Neural cell (in vitro differentiated cells): ENCODE measurements at regions not wholly inside any gene's neighbourhood (a gene's known extent, or its start where the extent isn't known, plus 50 kb on each side); places are given as distances from the start of the nearest gene placed in this dataset.

Experiments
- EP300 ChIP-seq: fragments of 450-650 bp; conservative IDR thresholded peaks from 2 replicates; pipeline ENCODE4 v1.6.1; 2014; ENCODE audit warnings: antibody characterized with exemption, mild to moderate bottlenecking, moderate library complexity; ENCODE audit not compliant: poor library complexity, severe bottlenecking
- EZH2 ChIP-seq: fragments of 200-600, 300-800 bp; shearing (Covaris generic), sonication (generic); IDR thresholded peaks from 2 replicates; pipeline ENCODE4 v1.6.1; 2014; ENCODE audit warnings: antibody characterized with exemption, low read length, borderline replicate concordance, mild to moderate bottlenecking; ENCODE audit not compliant: insufficient read depth, poor library complexity, severe bottlenecking
- MXI1 ChIP-seq: fragments of 450-650 bp; conservative IDR thresholded peaks from 2 replicates; pipeline ENCODE4 v1.6.1; 2014; ENCODE audit warnings: antibody characterized with exemption, mild to moderate bottlenecking; ENCODE audit not compliant: poor library complexity, severe bottlenecking
- POLR2AphosphoS5 ChIP-seq: IDR thresholded peaks from 2 replicates; pipeline ENCODE4 v1.6.1; 2012
- TF ChIP-seq, protein P1 (sequence below): fragments of 450-650 bp; IDR thresholded peaks from 2 replicates; pipeline ENCODE4 v1.5.1; 2014; ENCODE audit warnings: antibody characterized with exemption, mild to moderate bottlenecking, moderate library complexity; ENCODE audit not compliant: poor library complexity, severe bottlenecking
- TF ChIP-seq, protein P2 (sequence below): IDR thresholded peaks from 2 replicates; pipeline ENCODE4 v1.6.1; 2012; ENCODE audit warnings: borderline replicate concordance

DNA sequence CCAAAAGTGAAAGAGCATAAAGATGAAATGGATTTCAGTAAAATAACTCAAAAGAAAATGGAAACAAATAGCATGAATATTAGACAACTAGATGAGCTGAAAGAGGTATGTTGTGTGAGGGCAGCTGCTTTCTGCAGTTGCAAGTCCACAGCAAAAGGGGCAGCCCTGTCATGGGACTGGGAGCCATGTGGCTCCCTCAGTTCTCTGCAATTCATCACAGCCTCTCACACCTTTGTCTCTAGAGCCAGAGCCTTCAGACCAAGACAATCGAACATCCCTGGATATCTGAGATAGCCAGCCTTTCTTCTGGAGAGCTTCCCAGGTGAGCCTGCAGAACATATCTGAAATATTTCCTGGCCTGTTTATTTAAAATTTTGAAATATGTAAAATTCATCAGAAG is 538.7 kb downstream of the REEP3 start:
- TF ChIP-seq EZH2 (no peak), POLR2AphosphoS5 (no peak), EP300 (no peak), MXI1 (no peak)
- TF ChIP-seq, protein P1, sequence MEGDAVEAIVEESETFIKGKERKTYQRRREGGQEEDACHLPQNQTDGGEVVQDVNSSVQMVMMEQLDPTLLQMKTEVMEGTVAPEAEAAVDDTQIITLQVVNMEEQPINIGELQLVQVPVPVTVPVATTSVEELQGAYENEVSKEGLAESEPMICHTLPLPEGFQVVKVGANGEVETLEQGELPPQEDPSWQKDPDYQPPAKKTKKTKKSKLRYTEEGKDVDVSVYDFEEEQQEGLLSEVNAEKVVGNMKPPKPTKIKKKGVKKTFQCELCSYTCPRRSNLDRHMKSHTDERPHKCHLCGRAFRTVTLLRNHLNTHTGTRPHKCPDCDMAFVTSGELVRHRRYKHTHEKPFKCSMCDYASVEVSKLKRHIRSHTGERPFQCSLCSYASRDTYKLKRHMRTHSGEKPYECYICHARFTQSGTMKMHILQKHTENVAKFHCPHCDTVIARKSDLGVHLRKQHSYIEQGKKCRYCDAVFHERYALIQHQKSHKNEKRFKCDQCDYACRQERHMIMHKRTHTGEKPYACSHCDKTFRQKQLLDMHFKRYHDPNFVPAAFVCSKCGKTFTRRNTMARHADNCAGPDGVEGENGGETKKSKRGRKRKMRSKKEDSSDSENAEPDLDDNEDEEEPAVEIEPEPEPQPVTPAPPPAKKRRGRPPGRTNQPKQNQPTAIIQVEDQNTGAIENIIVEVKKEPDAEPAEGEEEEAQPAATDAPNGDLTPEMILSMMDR = no peak
- TF ChIP-seq, protein P2, sequence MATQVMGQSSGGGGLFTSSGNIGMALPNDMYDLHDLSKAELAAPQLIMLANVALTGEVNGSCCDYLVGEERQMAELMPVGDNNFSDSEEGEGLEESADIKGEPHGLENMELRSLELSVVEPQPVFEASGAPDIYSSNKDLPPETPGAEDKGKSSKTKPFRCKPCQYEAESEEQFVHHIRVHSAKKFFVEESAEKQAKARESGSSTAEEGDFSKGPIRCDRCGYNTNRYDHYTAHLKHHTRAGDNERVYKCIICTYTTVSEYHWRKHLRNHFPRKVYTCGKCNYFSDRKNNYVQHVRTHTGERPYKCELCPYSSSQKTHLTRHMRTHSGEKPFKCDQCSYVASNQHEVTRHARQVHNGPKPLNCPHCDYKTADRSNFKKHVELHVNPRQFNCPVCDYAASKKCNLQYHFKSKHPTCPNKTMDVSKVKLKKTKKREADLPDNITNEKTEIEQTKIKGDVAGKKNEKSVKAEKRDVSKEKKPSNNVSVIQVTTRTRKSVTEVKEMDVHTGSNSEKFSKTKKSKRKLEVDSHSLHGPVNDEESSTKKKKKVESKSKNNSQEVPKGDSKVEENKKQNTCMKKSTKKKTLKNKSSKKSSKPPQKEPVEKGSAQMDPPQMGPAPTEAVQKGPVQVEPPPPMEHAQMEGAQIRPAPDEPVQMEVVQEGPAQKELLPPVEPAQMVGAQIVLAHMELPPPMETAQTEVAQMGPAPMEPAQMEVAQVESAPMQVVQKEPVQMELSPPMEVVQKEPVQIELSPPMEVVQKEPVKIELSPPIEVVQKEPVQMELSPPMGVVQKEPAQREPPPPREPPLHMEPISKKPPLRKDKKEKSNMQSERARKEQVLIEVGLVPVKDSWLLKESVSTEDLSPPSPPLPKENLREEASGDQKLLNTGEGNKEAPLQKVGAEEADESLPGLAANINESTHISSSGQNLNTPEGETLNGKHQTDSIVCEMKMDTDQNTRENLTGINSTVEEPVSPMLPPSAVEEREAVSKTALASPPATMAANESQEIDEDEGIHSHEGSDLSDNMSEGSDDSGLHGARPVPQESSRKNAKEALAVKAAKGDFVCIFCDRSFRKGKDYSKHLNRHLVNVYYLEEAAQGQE = no peak
